HCT116 (cell line): ENCODE measurements at regions not wholly inside any gene's neighbourhood (a gene's known extent, or its start where the extent isn't known, plus 50 kb on each side); places are given as distances from the start of the nearest gene placed in this dataset.
"Not testable (repeated sequence)": the region's sequence is repeated elsewhere in the genome, so short reads cannot be mapped to it uniquely, and the experiment has no call there.

Source experiments
- ATAC-seq: fragments of 200-7000 bp; cut with Tn5 transposase; 2 replicates; pipeline ENCODE4 v1.9.1; 2020; ENCODE audit warnings: mild to moderate bottlenecking, moderate library complexity
- BruUV-seq: library from RNA; stranded (reverse); fragments of 400-500 nt; replicated peaks from 2 replicates; lab custom pipeline; 2021; lab: Mats Ljungman, UMichigan
- CTCF ChIA-PET: fragments of 300-600 bp; sonication (Branson Sonifier 250); formaldehyde crosslinking; loops from one replicate; lab custom pipeline; 2021; ENCODE audit warnings: antibody characterized with exemption; lab: Charles Lee
- POLR2A ChIA-PET: fragments of 300-600, 350-600 bp; sonication (Branson Sonifier 250); formaldehyde crosslinking; loops from one replicate; lab custom pipeline; 2021; ENCODE audit warnings: antibody characterized with exemption; lab: Charles Lee
- RAD21 ChIA-PET, 2 experiments: fragments of 300-600 bp; sonication (Branson Sonifier 250); formaldehyde crosslinking; loops; one replicate each; lab custom pipeline; 2023; ENCODE audit warnings: low total read pairs in 2 of 2; ENCODE audit not compliant: uncharacterized antibody in 2 of 2, unreplicated experiment in 2 of 2, low non-redundant PET in 1 of 2; lab: Charles Lee
- DNase-seq: peaks from one replicate; pipeline ENCODE4 v3.0.0-alpha.2; 2010; ENCODE audit warnings: low read depth, low spot score
- H2AFZ ChIP-seq: fragments of 200-600 bp; shearing (Covaris generic), sonication (generic); 2 replicates; pipeline ENCODE4 v1.6.1; 2017; ENCODE audit warnings: low read depth, mixed run types, mixed read lengths, antibody characterized with exemption, low read length; ENCODE audit not compliant: poor library complexity, severe bottlenecking
- H3K27ac ChIP-seq: 2 replicates; pipeline ENCODE4 v1.5.1; 2012; ENCODE audit warnings: low read depth, low read length
- H3K27me3 ChIP-seq: fragments of 200-600 bp; sonication (generic); 2 replicates; pipeline ENCODE4 v1.6.1; 2016; ENCODE audit warnings: mixed run types, low read length, mixed read lengths; ENCODE audit not compliant: insufficient read depth
- H3K36me3 ChIP-seq, 2 experiments: fragments of 200-500 bp in 1 of 2; fragments of 200-600 bp in 1 of 2; sonication (Bioruptor generic) in 1 of 2; sonication (generic) in 1 of 2; 2 replicates each; pipeline versions ENCODE4 v1.5.1 to v1.6.1; 2014 to 2016; ENCODE audit warnings: low read length in 2 of 2, inconsistent platforms in 1 of 2, mixed read lengths in 1 of 2, mixed run types in 1 of 2; ENCODE audit not compliant: insufficient read depth in 2 of 2, control insufficient read depth in 1 of 2
- H3K4me1 ChIP-seq, 2 experiments: fragments of 200-600 bp in 1 of 2; sonication (generic) in 1 of 2; 2 replicates each; pipeline versions ENCODE4 v1.5.1 to v1.6.1; 2012 to 2017; ENCODE audit warnings: low read length in 2 of 2, inconsistent platforms in 1 of 2, mild to moderate bottlenecking in 1 of 2, mixed read lengths in 1 of 2, mixed run types in 1 of 2, moderate library complexity in 1 of 2; ENCODE audit not compliant: insufficient read depth in 2 of 2, control insufficient read depth in 1 of 2
- H3K4me2 ChIP-seq: fragments of 200-600 bp; sonication (generic); 2 replicates; pipeline ENCODE4 v1.6.1; 2017; ENCODE audit warnings: mixed run types, low read length, mixed read lengths
- H3K4me3 ChIP-seq, 2 experiments: fragments of 200-600 bp in 1 of 2; sonication (generic) in 1 of 2; replicated peaks in 1 of 2; 2 replicates each; pipeline ENCODE4 v1.5.1; 2011 to 2016; ENCODE audit warnings: low read length in 2 of 2, control low read depth in 1 of 2, low read depth in 1 of 2, mild to moderate bottlenecking in 1 of 2, mixed read lengths in 1 of 2, mixed run types in 1 of 2
- H3K79me2 ChIP-seq: fragments of 200-600 bp; sonication (generic); 2 replicates; pipeline ENCODE4 v1.6.1; 2017; ENCODE audit warnings: mild to moderate bottlenecking, mixed run types, low read length, moderate library complexity, mixed read lengths; ENCODE audit not compliant: insufficient read depth
- H3K9ac ChIP-seq: fragments of 200-600 bp; sonication (generic); 2 replicates; pipeline ENCODE4 v1.6.1; 2016; ENCODE audit warnings: low read length, mixed read lengths
- H3K9me2 ChIP-seq: fragments of 200-600 bp; sonication (generic), shearing (Covaris generic); 2 replicates; pipeline ENCODE4 v1.6.1; 2017; ENCODE audit warnings: mixed run types, mild to moderate bottlenecking, moderate library complexity; ENCODE audit not compliant: insufficient read depth
- H3K9me3 ChIP-seq, 2 experiments: fragments of 200-500 bp in 1 of 2; fragments of 200-600 bp in 1 of 2; sonication (Bioruptor generic) in 1 of 2; sonication (generic) in 1 of 2; 2 replicates each; pipeline ENCODE4 v1.6.1; 2014 to 2017; ENCODE audit warnings: low read length in 2 of 2, mixed read lengths in 2 of 2, inconsistent platforms in 1 of 2, low read depth in 1 of 2, mild to moderate bottlenecking in 1 of 2, mixed run types in 1 of 2, moderate library complexity in 1 of 2; ENCODE audit not compliant: control insufficient read depth in 1 of 2, insufficient read depth in 1 of 2
- H4K20me1 ChIP-seq: fragments of 200-600 bp; sonication (generic), shearing (Covaris generic); 2 replicates; pipeline ENCODE4 v1.6.1; 2017; ENCODE audit warnings: mixed run types, mild to moderate bottlenecking, moderate library complexity; ENCODE audit not compliant: insufficient read depth
- ATF3 ChIP-seq: IDR thresholded peaks from 2 replicates; pipeline ENCODE4 v1.6.1; 2012
- CBX3 ChIP-seq: IDR thresholded peaks from 2 replicates; pipeline ENCODE4 v1.6.1; 2012; ENCODE audit warnings: low read depth
- CTCF ChIP-seq, 3 experiments: fragments of 200-600 bp in 1 of 3; sonication (generic) in 1 of 3; IDR thresholded peaks in 2 of 3; conservative IDR thresholded peaks in 1 of 3; 2 replicates each; pipeline ENCODE4 v1.5.1; 2012 to 2017; ENCODE audit warnings: low read depth in 2 of 3, low read length in 2 of 3, antibody characterized with exemption in 1 of 3, borderline replicate concordance in 1 of 3, control low read depth in 1 of 3, mild to moderate bottlenecking in 1 of 3, mixed read lengths in 1 of 3, mixed run types in 1 of 3, moderate library complexity in 1 of 3; ENCODE audit not compliant: insufficient read depth in 1 of 3
- EGR1 ChIP-seq: IDR thresholded peaks from 2 replicates; pipeline ENCODE4 v1.6.1; 2012; ENCODE audit warnings: low read depth
- ELF1 ChIP-seq: IDR thresholded peaks from 2 replicates; pipeline ENCODE4 v1.6.1; 2012; ENCODE audit warnings: low read depth, borderline replicate concordance
- EZH2phosphoT487 ChIP-seq: fragments of 200-600 bp; IDR thresholded peaks from 2 replicates; pipeline ENCODE4 v1.6.1; 2018; ENCODE audit warnings: antibody characterized with exemption, borderline replicate concordance
- JUND ChIP-seq: IDR thresholded peaks from 2 replicates; pipeline ENCODE4 v1.6.1; 2012
- MAX ChIP-seq: IDR thresholded peaks from 2 replicates; pipeline ENCODE4 v1.6.1; 2012
- POLR2AphosphoS5 ChIP-seq: IDR thresholded peaks from 2 replicates; pipeline ENCODE4 v1.6.1; 2011; ENCODE audit warnings: mild to moderate bottlenecking, low read depth, low read length, moderate library complexity
- RAD21 ChIP-seq: IDR thresholded peaks from 2 replicates; pipeline ENCODE4 v1.6.1; 2012; ENCODE audit warnings: low read depth, mild to moderate bottlenecking
- SIN3A ChIP-seq: IDR thresholded peaks from 2 replicates; pipeline ENCODE4 v1.6.1; 2012; ENCODE audit warnings: low read depth
- SP1 ChIP-seq: IDR thresholded peaks from 2 replicates; pipeline ENCODE4 v1.6.1; 2012; ENCODE audit warnings: low read depth
- SRF ChIP-seq: IDR thresholded peaks from 2 replicates; pipeline ENCODE4 v1.6.1; 2012; ENCODE audit warnings: low read depth
- TCF7L2 ChIP-seq: IDR thresholded peaks from 2 replicates; pipeline ENCODE4 v1.7.0; 2011; ENCODE audit warnings: borderline replicate concordance, inconsistent platforms; ENCODE audit not compliant: insufficient read depth, insufficient read length; ENCODE audit errors: extremely low read depth
- YY1 ChIP-seq: IDR thresholded peaks from 2 replicates; pipeline ENCODE4 v1.6.1; 2011; ENCODE audit warnings: low read length, low read depth, moderate library complexity, mild to moderate bottlenecking; ENCODE audit not compliant: insufficient replicate concordance; ENCODE audit errors: extremely low read depth
- ZFX ChIP-seq: fragments of 450-650 bp; IDR thresholded peaks from 2 replicates; pipeline ENCODE4 v1.6.1; 2017
- ZNF274 ChIP-seq: fragments of 200-500 bp; sonication (Bioruptor generic); IDR thresholded peaks from 2 replicates; pipeline ENCODE4 v1.6.1; 2014; ENCODE audit warnings: mild to moderate bottlenecking, low read depth, low read length, inconsistent platforms
- intact Hi-C: fragments of 100-400 bp; cut with micrococcal nuclease; formaldehyde crosslinking; loops from 2 replicates; pipeline ENCODE4 v1.10.0; 2022

DNA sequence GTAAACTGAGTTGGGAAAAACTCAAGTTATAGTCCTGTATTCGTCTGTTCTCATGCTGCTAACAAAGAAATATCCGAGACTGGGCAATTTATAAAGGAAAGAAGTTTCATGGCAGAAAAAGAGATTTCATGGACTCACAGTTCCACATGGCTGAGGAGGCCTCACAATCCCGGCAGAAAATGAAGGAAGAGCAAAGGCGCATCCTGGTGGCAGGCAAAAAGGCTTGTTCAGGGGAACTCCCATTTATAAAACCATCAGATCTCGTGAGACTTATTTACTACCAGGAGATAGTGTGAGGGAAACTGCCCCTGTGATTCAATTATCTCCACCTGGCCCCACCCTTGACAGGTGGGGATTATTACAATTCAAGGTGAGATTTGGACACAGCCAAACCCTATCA, 292.6 kb upstream of the SYT1 start:
- no TSS peak for BruUV-seq
- H4K20me1 ChIP-seq: no peaks in the 10 kb centered on the region
- no peak overlapping the region for H3K4me2 ChIP-seq
- no peak for ATAC-seq
- H3K9ac ChIP-seq: no peak overlapping the region
- ChIA-PET CTCF (interaction anchor here (1.2 kb wide), 1 partner anchor 9 kb away, joined by 3 read pairs; no protein-coding TSS in a partner anchor), RAD21 (no interaction called here)
- no peaks in the 10 kb centered on the region for H3K36me3 ChIP-seq
- no peaks in the 10 kb centered on the region for H3K27me3 ChIP-seq
- no peak overlapping the region for H3K4me3 ChIP-seq
- TF ChIP-seq SIN3A (no peak), CTCF (IDR thresholded peaks at IDR 0.05 in 2 of 3, conservative IDR thresholded peaks at IDR 0.05 in 1 of 3; ENCODE audit: borderline replicate concordance in 1 of 3, insufficient read depth in 1 of 3, low read depth in 2 of 3, low read length in 2 of 3) (no peak; a peak in 1 of 6 replicates), ZFX (no peak), ELF1 (no peak), EZH2phosphoT487 (no peak), SRF (no peak), RAD21 (no peak; the same call in 1 of the 2 replicates), ZNF274 (no peak), CBX3 (no peak), SP1 (no peak), EGR1 (no peak), ATF3 (no peak), YY1 (no peak), MAX (no peak), TCF7L2 (no peak), JUND (no peak), POLR2AphosphoS5 (no peak)
- TF ChIP-seq, all 23 proteins: peak for 0
- Histone ChIP-seq H3K79me2 (no peaks in the 10 kb centered on the region), H3K9me3 (no peaks in the 10 kb centered on the region), H3K4me1 (no peaks in the 10 kb centered on the region), H2AFZ (no peak overlapping the region), H3K9me2 (no peaks in the 10 kb centered on the region), H3K27ac (no peak overlapping the region)
- intact Hi-C loops: no loop called here
- POLR2A ChIA-PET: no interaction called here
- DNase-seq: no peak

GRCh38 chr12:78575208-78575607, 289.4 kb upstream of the SYT1 start:
- ATAC-seq, intact Hi-C loops: not testable (repeated sequence)

More at GRCh38 chr12:78575208-78575607, 289.4 kb upstream of the SYT1 start:
- POLR2A ChIA-PET, H3K9me3 ChIP-seq, CTCF ChIA-PET, DNase-seq, H3K4me2 ChIP-seq, H3K27me3 ChIP-seq, H2AFZ ChIP-seq, H3K9me2 ChIP-seq, H3K79me2 ChIP-seq, H3K27ac ChIP-seq, H3K4me1 ChIP-seq, H3K9ac ChIP-seq, BruUV-seq, H4K20me1 ChIP-seq, H3K4me3 ChIP-seq, H3K36me3 ChIP-seq, RAD21 ChIA-PET: not testable (repeated sequence)
